A673 (cell line): ENCODE measurements at regions not wholly inside any gene's neighbourhood (a gene's known extent, or its start where the extent isn't known, plus 50 kb on each side); places are given as distances from the start of the nearest gene placed in this dataset.

Experiments used
- EZH2 ChIP-seq: fragments of 200-600 bp; sonication (generic); IDR thresholded peaks from 2 replicates; pipeline ENCODE4 v1.6.1; 2017; ENCODE audit warnings: borderline replicate concordance, low read depth, mild to moderate bottlenecking, mixed read lengths, antibody characterized with exemption, low read length; ENCODE audit not compliant: poor library complexity, severe bottlenecking
- TF ChIP-seq, protein P1 (sequence below): fragments of 300-800, 200-600 bp; sonication (generic); conservative IDR thresholded peaks from 2 replicates; pipeline ENCODE4 v1.5.1; 2017; ENCODE audit warnings: low read depth, mild to moderate bottlenecking, antibody characterized with exemption, low read length, moderate library complexity, mixed read lengths

GRCh38 chr11:93089474-93090102 is 108.2 kb downstream of the SLC36A4 start:
- TF ChIP-seq, protein P1, sequence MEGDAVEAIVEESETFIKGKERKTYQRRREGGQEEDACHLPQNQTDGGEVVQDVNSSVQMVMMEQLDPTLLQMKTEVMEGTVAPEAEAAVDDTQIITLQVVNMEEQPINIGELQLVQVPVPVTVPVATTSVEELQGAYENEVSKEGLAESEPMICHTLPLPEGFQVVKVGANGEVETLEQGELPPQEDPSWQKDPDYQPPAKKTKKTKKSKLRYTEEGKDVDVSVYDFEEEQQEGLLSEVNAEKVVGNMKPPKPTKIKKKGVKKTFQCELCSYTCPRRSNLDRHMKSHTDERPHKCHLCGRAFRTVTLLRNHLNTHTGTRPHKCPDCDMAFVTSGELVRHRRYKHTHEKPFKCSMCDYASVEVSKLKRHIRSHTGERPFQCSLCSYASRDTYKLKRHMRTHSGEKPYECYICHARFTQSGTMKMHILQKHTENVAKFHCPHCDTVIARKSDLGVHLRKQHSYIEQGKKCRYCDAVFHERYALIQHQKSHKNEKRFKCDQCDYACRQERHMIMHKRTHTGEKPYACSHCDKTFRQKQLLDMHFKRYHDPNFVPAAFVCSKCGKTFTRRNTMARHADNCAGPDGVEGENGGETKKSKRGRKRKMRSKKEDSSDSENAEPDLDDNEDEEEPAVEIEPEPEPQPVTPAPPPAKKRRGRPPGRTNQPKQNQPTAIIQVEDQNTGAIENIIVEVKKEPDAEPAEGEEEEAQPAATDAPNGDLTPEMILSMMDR: peak; percentile 72
- TF ChIP-seq EZH2: no peak
